SH-SY5Y (cell line): ENCODE measurements at regions not wholly inside any gene's neighbourhood (a gene's known extent, or its start where the extent isn't known, plus 50 kb on each side); places are given as distances from the start of the nearest gene placed in this dataset.

Experiments used
- GATA2 ChIP-seq: IDR thresholded peaks from 2 replicates; pipeline ENCODE4 v1.6.1; 2011; ENCODE audit warnings: mild to moderate bottlenecking, low read depth, low read length
- GATA3 ChIP-seq: IDR thresholded peaks from 2 replicates; pipeline ENCODE4 v1.6.1; 2011; ENCODE audit warnings: low read depth, mild to moderate bottlenecking, low read length, moderate library complexity

GRCh38 chr11:109307366-109307765 lies 114.6 kb upstream of the C11orf87 start:
- no peak for TF ChIP-seq GATA2
- no peak for TF ChIP-seq GATA3
